ENCODE measurements at regions not wholly inside any gene's neighbourhood (a gene's known extent, or its start where the extent isn't known, plus 50 kb on each side); places are given as distances from the start of the nearest gene placed in this dataset.

DNA sequence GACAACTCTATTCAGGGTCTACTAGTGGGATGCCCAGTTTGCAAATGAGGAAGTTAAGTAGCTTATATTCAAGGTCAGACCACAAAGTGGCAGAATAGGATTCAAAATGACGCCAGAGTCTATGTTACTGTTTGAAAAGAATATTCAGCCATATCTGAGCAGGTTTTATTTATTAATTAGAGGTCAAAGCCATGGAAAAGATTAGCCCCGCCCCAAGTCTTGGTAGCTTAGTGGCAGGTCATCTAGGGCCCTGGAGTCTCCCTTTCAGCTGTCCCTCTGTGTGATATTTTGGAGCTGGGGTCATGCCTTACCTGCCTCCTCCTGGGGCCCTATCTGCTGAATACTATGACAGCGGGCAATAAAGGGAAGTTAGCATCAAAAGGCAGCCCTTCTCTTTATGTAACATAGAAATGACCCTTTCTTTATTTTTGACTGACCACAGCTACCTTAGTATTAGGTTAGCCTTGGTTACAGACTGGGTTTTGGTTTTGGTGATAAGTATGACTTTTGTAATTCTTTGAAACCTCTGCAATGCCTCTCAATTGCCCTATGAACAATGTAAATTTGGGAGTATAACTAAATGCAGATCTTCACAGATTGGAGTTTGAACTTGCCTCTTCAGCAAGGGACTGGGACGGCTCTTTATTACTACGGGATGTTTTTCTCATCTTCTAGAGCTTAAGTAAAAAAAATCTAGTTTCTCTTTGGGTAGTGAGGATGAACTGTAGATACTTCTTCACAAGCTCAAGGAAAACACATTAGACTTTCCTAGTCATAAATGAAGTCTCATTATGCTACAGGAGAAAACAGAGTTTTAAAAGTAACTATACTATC, 153.0 kb upstream of the ITGA4 start (continued):
- TF ChIP-seq, protein P1, sequence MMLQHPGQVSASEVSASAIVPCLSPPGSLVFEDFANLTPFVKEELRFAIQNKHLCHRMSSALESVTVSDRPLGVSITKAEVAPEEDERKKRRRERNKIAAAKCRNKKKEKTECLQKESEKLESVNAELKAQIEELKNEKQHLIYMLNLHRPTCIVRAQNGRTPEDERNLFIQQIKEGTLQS (IDR thresholded peaks at IDR 0.05), result no peak
- TF ChIP-seq RAD21 (IDR thresholded peaks at IDR 0.05) (no peak), NR2F2 (IDR thresholded peaks at IDR 0.05) (no peak), YY1 (IDR thresholded peaks at IDR 0.05) (no peak), FOXA2 (IDR thresholded peaks at IDR 0.05) (no peak), HNF4G (IDR thresholded peaks at IDR 0.05) (no peak), RXRA (IDR thresholded peaks at IDR 0.05) (no peak)
- TF ChIP-seq, protein P2, sequence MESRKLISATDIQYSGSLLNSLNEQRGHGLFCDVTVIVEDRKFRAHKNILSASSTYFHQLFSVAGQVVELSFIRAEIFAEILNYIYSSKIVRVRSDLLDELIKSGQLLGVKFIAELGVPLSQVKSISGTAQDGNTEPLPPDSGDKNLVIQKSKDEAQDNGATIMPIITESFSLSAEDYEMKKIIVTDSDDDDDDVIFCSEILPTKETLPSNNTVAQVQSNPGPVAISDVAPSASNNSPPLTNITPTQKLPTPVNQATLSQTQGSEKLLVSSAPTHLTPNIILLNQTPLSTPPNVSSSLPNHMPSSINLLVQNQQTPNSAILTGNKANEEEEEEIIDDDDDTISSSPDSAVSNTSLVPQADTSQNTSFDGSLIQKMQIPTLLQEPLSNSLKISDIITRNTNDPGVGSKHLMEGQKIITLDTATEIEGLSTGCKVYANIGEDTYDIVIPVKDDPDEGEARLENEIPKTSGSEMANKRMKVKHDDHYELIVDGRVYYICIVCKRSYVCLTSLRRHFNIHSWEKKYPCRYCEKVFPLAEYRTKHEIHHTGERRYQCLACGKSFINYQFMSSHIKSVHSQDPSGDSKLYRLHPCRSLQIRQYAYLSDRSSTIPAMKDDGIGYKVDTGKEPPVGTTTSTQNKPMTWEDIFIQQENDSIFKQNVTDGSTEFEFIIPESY (IDR thresholded peaks at IDR 0.05), result no peak

DNA sequence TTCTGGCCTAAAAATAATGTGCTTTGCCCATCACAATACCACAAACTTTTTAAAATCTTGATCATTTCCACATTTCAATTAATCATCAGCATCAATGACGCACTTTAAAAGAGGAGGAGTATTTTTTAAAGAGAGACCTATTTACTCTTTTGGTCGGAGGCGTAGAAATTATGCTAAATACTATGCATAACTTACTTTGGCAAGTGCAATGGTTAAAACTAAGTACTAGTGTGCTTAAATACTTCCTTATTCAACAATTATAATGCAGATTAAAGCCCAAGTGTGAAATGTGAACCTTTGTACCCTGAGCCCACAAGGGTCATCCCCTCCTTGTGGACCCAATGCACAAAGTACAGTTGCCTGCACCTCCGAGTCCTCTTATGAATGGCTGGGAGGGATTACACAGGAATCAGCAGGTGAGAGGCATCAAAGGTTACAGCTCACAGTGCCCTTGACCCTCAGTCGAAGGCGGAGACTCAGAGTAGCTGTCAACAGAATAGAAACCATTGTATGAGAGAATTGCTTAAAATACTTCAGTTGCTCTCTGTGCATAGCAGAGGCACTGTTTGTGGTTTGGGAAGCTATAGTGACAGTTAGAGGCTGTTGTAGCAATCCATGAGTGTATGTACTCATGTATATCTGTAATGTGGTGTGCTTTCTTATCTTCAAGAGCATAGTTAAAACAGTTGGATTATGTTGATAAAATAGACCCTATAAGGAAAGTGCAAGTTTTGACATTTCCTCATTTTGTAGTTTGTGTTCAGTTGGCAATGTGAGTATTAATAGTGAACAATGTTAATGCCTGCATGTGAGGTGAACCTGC, 151.7 kb upstream of the ITGA4 start:
- H3K9me3 ChIP-seq (ENCODE audit: control insufficient read depth in 4 of 4, low read length in 3 of 4), result no peaks in the 10 kb centered on the region
- H3K9ac ChIP-seq (ENCODE audit: low read depth in 1 of 2, low read length in 2 of 2), result peak overlapping the region in 1 of 2 donors; percentile 5
- no peaks in the 10 kb centered on the region for H3K27me3 ChIP-seq (ENCODE audit: control insufficient read depth in 4 of 4, insufficient read depth in 4 of 4, low read length in 3 of 4)
- peak; percentile 43 for DNase-seq (ENCODE audit: low spot score)
- H3K36me3 ChIP-seq (ENCODE audit: control insufficient read depth in 4 of 4, insufficient read depth in 3 of 4, low read depth in 1 of 4, low read length in 3 of 4), result no peaks in the 10 kb centered on the region
- no peak overlapping the region for H3K4me3 ChIP-seq (ENCODE audit: low read depth in 1 of 3, low read length in 3 of 3)
- peak; percentile 9 for TF ChIP-seq NR2F2 (IDR thresholded peaks at IDR 0.05)
- TF ChIP-seq HNF4A (conservative IDR thresholded peaks at IDR 0.05), result no peak
- WGBS, result 41% methylated on average over 6 of the region's 6 CpGs
- peak overlapping the region in 1 of 2 donors; percentile 16 for H3K27ac ChIP-seq (ENCODE audit: low read depth in 1 of 2, low read length in 2 of 2)
- H3K4me1 ChIP-seq (ENCODE audit: control insufficient read depth in 4 of 4, insufficient read depth in 4 of 4, low read length in 3 of 4), result peaks cover 0 to 4% (median 0%) of the 10 kb centered on the region in 4 donors

DNA sequence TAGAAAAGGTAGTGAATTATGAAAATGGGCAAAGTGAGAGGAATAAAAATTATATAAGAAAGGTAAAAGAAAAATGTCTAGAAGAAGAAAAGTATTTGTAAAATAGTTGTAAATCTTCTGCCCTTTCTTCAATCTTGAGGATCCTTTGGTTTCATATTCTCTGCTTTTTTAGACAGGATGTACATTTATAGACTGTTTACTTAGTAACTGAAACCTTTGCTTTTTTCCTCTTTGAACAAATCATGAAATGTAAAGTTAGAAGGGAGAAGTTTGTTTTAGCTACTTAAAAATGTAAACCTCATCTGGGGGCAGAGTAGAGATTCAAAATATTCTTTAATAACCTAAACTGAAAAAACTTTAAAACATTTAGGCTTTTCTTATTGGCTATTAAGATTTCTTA, 150.4 kb upstream of the ITGA4 start:
- peaks cover 0 to 4% (median 0%) of the 10 kb centered on the region in 4 donors for H3K4me1 ChIP-seq (ENCODE audit: control insufficient read depth in 4 of 4, insufficient read depth in 4 of 4, low read length in 3 of 4)
- no peaks in the 10 kb centered on the region for H3K36me3 ChIP-seq (ENCODE audit: control insufficient read depth in 4 of 4, insufficient read depth in 3 of 4, low read depth in 1 of 4, low read length in 3 of 4)
- peak overlapping the region in 1 of 2 donors; percentile 28 for H3K27ac ChIP-seq (ENCODE audit: low read depth in 1 of 2, low read length in 2 of 2)
- no peak overlapping the region for H3K4me3 ChIP-seq (ENCODE audit: low read depth in 1 of 3, low read length in 3 of 3)
- TF ChIP-seq FOXA2 (IDR thresholded peaks at IDR 0.05) (no peak), SP1 (IDR thresholded peaks at IDR 0.05) (no peak), GABPA (IDR thresholded peaks at IDR 0.05 in 1 of 2, conservative IDR thresholded peaks at IDR 0.05 in 1 of 2) (no peak), RAD21 (IDR thresholded peaks at IDR 0.05) (no peak), YY1 (IDR thresholded peaks at IDR 0.05) (no peak), RXRA (IDR thresholded peaks at IDR 0.05) (no peak), JUND (IDR thresholded peaks at IDR 0.05) (no peak), HNF4G (IDR thresholded peaks at IDR 0.05) (no peak), FOXA1 (IDR thresholded peaks at IDR 0.05) (no peak), NR2F2 (IDR thresholded peaks at IDR 0.05) (no peak)
- TF ChIP-seq, protein P3, sequence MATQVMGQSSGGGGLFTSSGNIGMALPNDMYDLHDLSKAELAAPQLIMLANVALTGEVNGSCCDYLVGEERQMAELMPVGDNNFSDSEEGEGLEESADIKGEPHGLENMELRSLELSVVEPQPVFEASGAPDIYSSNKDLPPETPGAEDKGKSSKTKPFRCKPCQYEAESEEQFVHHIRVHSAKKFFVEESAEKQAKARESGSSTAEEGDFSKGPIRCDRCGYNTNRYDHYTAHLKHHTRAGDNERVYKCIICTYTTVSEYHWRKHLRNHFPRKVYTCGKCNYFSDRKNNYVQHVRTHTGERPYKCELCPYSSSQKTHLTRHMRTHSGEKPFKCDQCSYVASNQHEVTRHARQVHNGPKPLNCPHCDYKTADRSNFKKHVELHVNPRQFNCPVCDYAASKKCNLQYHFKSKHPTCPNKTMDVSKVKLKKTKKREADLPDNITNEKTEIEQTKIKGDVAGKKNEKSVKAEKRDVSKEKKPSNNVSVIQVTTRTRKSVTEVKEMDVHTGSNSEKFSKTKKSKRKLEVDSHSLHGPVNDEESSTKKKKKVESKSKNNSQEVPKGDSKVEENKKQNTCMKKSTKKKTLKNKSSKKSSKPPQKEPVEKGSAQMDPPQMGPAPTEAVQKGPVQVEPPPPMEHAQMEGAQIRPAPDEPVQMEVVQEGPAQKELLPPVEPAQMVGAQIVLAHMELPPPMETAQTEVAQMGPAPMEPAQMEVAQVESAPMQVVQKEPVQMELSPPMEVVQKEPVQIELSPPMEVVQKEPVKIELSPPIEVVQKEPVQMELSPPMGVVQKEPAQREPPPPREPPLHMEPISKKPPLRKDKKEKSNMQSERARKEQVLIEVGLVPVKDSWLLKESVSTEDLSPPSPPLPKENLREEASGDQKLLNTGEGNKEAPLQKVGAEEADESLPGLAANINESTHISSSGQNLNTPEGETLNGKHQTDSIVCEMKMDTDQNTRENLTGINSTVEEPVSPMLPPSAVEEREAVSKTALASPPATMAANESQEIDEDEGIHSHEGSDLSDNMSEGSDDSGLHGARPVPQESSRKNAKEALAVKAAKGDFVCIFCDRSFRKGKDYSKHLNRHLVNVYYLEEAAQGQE (IDR thresholded peaks at IDR 0.05), result no peak
- TF ChIP-seq, protein P4, sequence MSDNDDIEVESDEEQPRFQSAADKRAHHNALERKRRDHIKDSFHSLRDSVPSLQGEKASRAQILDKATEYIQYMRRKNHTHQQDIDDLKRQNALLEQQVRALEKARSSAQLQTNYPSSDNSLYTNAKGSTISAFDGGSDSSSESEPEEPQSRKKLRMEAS (IDR thresholded peaks at IDR 0.05), result no peak
- TF ChIP-seq, protein P2 (IDR thresholded peaks at IDR 0.05), result no peak
- TF ChIP-seq, protein P1 (IDR thresholded peaks at IDR 0.05), result no peak
- TF ChIP-seq, protein P5, sequence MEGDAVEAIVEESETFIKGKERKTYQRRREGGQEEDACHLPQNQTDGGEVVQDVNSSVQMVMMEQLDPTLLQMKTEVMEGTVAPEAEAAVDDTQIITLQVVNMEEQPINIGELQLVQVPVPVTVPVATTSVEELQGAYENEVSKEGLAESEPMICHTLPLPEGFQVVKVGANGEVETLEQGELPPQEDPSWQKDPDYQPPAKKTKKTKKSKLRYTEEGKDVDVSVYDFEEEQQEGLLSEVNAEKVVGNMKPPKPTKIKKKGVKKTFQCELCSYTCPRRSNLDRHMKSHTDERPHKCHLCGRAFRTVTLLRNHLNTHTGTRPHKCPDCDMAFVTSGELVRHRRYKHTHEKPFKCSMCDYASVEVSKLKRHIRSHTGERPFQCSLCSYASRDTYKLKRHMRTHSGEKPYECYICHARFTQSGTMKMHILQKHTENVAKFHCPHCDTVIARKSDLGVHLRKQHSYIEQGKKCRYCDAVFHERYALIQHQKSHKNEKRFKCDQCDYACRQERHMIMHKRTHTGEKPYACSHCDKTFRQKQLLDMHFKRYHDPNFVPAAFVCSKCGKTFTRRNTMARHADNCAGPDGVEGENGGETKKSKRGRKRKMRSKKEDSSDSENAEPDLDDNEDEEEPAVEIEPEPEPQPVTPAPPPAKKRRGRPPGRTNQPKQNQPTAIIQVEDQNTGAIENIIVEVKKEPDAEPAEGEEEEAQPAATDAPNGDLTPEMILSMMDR (IDR thresholded peaks at IDR 0.05; ENCODE audit: low read depth, low read length, missing input control), result no peak
- no peaks in the 10 kb centered on the region for H3K27me3 ChIP-seq (ENCODE audit: control insufficient read depth in 4 of 4, insufficient read depth in 4 of 4, low read length in 3 of 4)
- peak overlapping the region in 1 of 2 donors; percentile 71 for H3K9ac ChIP-seq (ENCODE audit: low read depth in 1 of 2, low read length in 2 of 2)
- H3K9me3 ChIP-seq (ENCODE audit: control insufficient read depth in 4 of 4, low read length in 3 of 4), result no peaks in the 10 kb centered on the region
- no peak for DNase-seq (ENCODE audit: low spot score)
